H1 (cell line): ENCODE measurements at regions not wholly inside any gene's neighbourhood (a gene's known extent, or its start where the extent isn't known, plus 50 kb on each side); places are given as distances from the start of the nearest gene placed in this dataset.
"Not testable (repeated sequence)": the region's sequence is repeated elsewhere in the genome, so short reads cannot be mapped to it uniquely, and the experiment has no call there.

ENCODE experiments used
- CTCF ChIA-PET: fragments of 300-600 bp; sonication (Branson Sonifier 250); formaldehyde crosslinking; loops from one replicate; lab custom pipeline; 2021; ENCODE audit not compliant: partially characterized antibody; lab: Charles Lee
- POLR2A ChIA-PET: fragments of 300-600 bp; sonication (Branson Sonifier 250); formaldehyde crosslinking; loops from one replicate; lab custom pipeline; 2021; ENCODE audit warnings: inconsistent platforms; ENCODE audit not compliant: partially characterized antibody; lab: Charles Lee
- DNase-seq, 2 experiments: peaks; one replicate each; pipeline versions ENCODE4 v3.0.0 to v3.0.0-alpha.2; 2010 to 2022; ENCODE audit warnings: low spot score in 2 of 2, low read depth in 1 of 2, mixed read lengths in 1 of 2
- FAIRE-seq: peaks from 2 replicates; lab custom pipeline; 2011; peaks lifted over from hg19 to GRCh38; lab: Jason Lieb, UNC
- H2AFZ ChIP-seq: 2 replicates; pipeline ENCODE4 v1.8.1; 2012; ENCODE audit warnings: low read length, inconsistent platforms
- H2AK5ac ChIP-seq: 2 replicates; pipeline ENCODE4 v1.6.1; 2013; ENCODE audit warnings: low read depth, low read length
- H2BK120ac ChIP-seq: replicated peaks from 2 replicates; pipeline ENCODE3; 2013; ENCODE audit warnings: low read depth, low read length, inconsistent platforms
- H2BK12ac ChIP-seq: 2 replicates; pipeline ENCODE4 v1.6.1; 2013; ENCODE audit warnings: low read depth, low read length
- H2BK15ac ChIP-seq: 2 replicates; pipeline ENCODE4 v1.6.1; 2013; ENCODE audit warnings: low read length
- H2BK20ac ChIP-seq: 2 replicates; pipeline ENCODE4 v1.6.1; 2013; ENCODE audit warnings: low read length
- H2BK5ac ChIP-seq: 2 replicates; pipeline ENCODE4 v1.6.1; 2013; ENCODE audit warnings: low read depth, low read length
- H3K14ac ChIP-seq: 2 replicates; pipeline ENCODE4 v1.6.1; 2013; ENCODE audit warnings: inconsistent platforms; ENCODE audit not compliant: insufficient read length
- H3K18ac ChIP-seq: 2 replicates; pipeline ENCODE4 v1.6.1; 2013; ENCODE audit warnings: low read length; ENCODE audit errors: extremely low read depth
- H3K23ac ChIP-seq: 2 replicates; pipeline ENCODE4 v1.6.1; 2013; ENCODE audit warnings: inconsistent platforms; ENCODE audit not compliant: insufficient read length
- H3K23me2 ChIP-seq: 2 replicates; pipeline ENCODE4 v1.6.1; 2013; ENCODE audit warnings: low read depth, low read length
- H3K27ac ChIP-seq: 2 replicates; pipeline ENCODE4 v1.6.1; 2011; ENCODE audit warnings: low read depth, low read length, inconsistent platforms
- H3K27me3 ChIP-seq, 4 experiments: replicated peaks in 1 of 4; 1 replicate in 1 of 4; 2 replicates in 3 of 4; pipeline versions ENCODE4 v1.6.1 to v1.8.1; 2011 to 2013; ENCODE audit warnings: low read length in 3 of 4, mild to moderate bottlenecking in 3 of 4, inconsistent platforms in 2 of 4, mixed read lengths in 2 of 4, moderate library complexity in 1 of 4; ENCODE audit not compliant: control insufficient read depth in 3 of 4, insufficient read depth in 3 of 4; ENCODE audit errors: extremely low read depth in 1 of 4
- H3K36me3 ChIP-seq, 4 experiments: 2 replicates each; pipeline versions ENCODE4 v1.6.1 to v1.8.1; 2011 to 2013; ENCODE audit warnings: mild to moderate bottlenecking in 4 of 4, low read length in 3 of 4, moderate library complexity in 2 of 4, control low read depth in 1 of 4, inconsistent platforms in 1 of 4; ENCODE audit not compliant: insufficient read depth in 4 of 4, control insufficient read depth in 2 of 4
- H3K4ac ChIP-seq: replicated peaks from 2 replicates; pipeline ENCODE3; 2013; ENCODE audit warnings: low read length, low read depth, mixed read lengths, inconsistent platforms; ENCODE audit not compliant: insufficient read length
- H3K4me1 ChIP-seq, 4 experiments: replicated peaks in 1 of 4; 1 replicate in 1 of 4; 2 replicates in 3 of 4; pipeline versions ENCODE4 v1.6.1 to v1.8.1; 2011 to 2013; ENCODE audit warnings: low read length in 3 of 4, inconsistent platforms in 2 of 4, mixed read lengths in 1 of 4; ENCODE audit not compliant: insufficient read depth in 4 of 4, control insufficient read depth in 3 of 4
- H3K4me2 ChIP-seq, 2 experiments: 2 replicates each; pipeline versions ENCODE4 v1.6.1 to v1.8.1; 2011 to 2013; ENCODE audit warnings: low read depth in 2 of 2, low read length in 2 of 2, control low read depth in 1 of 2, inconsistent platforms in 1 of 2, mild to moderate bottlenecking in 1 of 2; ENCODE audit not compliant: insufficient read depth in 1 of 2
- H3K4me3 ChIP-seq, 4 experiments: fragments of 200-600, 300-600 bp in 1 of 4; sonication (generic), shearing (Covaris generic), sonication (Bioruptor Twin) in 1 of 4; 2 replicates each; pipeline versions ENCODE4 v1.5.1 to v1.8.1; 2011 to 2016; ENCODE audit warnings: low read length in 4 of 4, low read depth in 3 of 4, control low read depth in 2 of 4, inconsistent platforms in 2 of 4, mild to moderate bottlenecking in 2 of 4, mixed read lengths in 1 of 4, moderate library complexity in 1 of 4; ENCODE audit not compliant: insufficient read depth in 2 of 4; ENCODE audit errors: extremely low read depth in 1 of 4
- H3K56ac ChIP-seq: replicated peaks from 2 replicates; pipeline ENCODE3; 2013; ENCODE audit warnings: low read depth, mild to moderate bottlenecking, mixed read lengths, low read length, inconsistent platforms; ENCODE audit not compliant: insufficient read length
- H3K79me1 ChIP-seq: 2 replicates; pipeline ENCODE4 v1.6.1; 2013; ENCODE audit warnings: low read depth, low read length, control low read depth
- H3K79me2 ChIP-seq, 2 experiments: 2 replicates each; pipeline versions ENCODE4 v1.6.1 to v1.8.1; 2012 to 2013; ENCODE audit warnings: low read length in 2 of 2, mild to moderate bottlenecking in 2 of 2, inconsistent platforms in 1 of 2; ENCODE audit not compliant: insufficient read depth in 2 of 2, control insufficient read depth in 1 of 2
- H3K9ac ChIP-seq, 4 experiments: replicated peaks in 1 of 4; 1 replicate in 1 of 4; 2 replicates in 3 of 4; pipeline versions ENCODE4 v1.6.1 to v1.8.1; 2011 to 2013; ENCODE audit warnings: low read depth in 3 of 4, low read length in 3 of 4, control low read depth in 2 of 4, mild to moderate bottlenecking in 2 of 4, moderate library complexity in 2 of 4, inconsistent platforms in 1 of 4; ENCODE audit errors: extremely low read depth in 1 of 4
- H3K9me3 ChIP-seq, 2 experiments: 2 replicates each; pipeline versions ENCODE4 v1.6.1 to v1.8.1; 2012 to 2013; ENCODE audit warnings: mild to moderate bottlenecking in 2 of 2, moderate library complexity in 2 of 2, control low read depth in 1 of 2, inconsistent platforms in 1 of 2, low read depth in 1 of 2, low read length in 1 of 2, mixed read lengths in 1 of 2; ENCODE audit not compliant: insufficient read depth in 2 of 2
- H4K20me1 ChIP-seq, 2 experiments: replicated peaks in 1 of 2; 2 replicates each; pipeline versions ENCODE3 to v1.8.1; 2011 to 2013; ENCODE audit warnings: inconsistent platforms in 2 of 2, low read length in 2 of 2, mild to moderate bottlenecking in 1 of 2; ENCODE audit not compliant: insufficient read depth in 2 of 2, control insufficient read depth in 1 of 2
- H4K5ac ChIP-seq: 2 replicates; pipeline ENCODE4 v1.6.1; 2013; ENCODE audit warnings: low read length, low read depth, mixed read lengths, inconsistent platforms; ENCODE audit not compliant: insufficient read length
- H4K8ac ChIP-seq: 2 replicates; pipeline ENCODE4 v1.8.0; 2013; ENCODE audit warnings: mild to moderate bottlenecking, moderate library complexity, low read length, inconsistent platforms; ENCODE audit not compliant: insufficient read depth; ENCODE audit errors: extremely low read depth
- H4K91ac ChIP-seq: replicated peaks from 2 replicates; pipeline ENCODE3; 2013; ENCODE audit warnings: low read length, mixed read lengths, inconsistent platforms; ENCODE audit not compliant: insufficient read length
- WGBS, 2 experiments: shearing (Covaris generic) in 1 of 2; methylation state at CpG; one replicate each; pipeline versions ENCODE4 v1.1.6 to v1.1.7; 2013 to 2015; ENCODE audit warnings: low lambda C conversion rate in 2 of 2, mixed read lengths in 2 of 2, inconsistent platforms in 1 of 2, low coverage in 1 of 2, missing lambda C conversion rate in 1 of 2; ENCODE audit not compliant: insufficient replicate concordance in 2 of 2, insufficient coverage in 1 of 2, insufficient read length in 1 of 2; ENCODE audit errors: extremely low coverage in 1 of 2, missing lambda C conversion rate in 1 of 2; 5-methylcytosine and 5-hydroxymethylcytosine counted together

GRCh38 chr3:184457784-184458377 lies 78.0 kb downstream of the CHRD start:
- H3K23me2 ChIP-seq, H3K79me2 ChIP-seq, H3K4me1 ChIP-seq, H4K8ac ChIP-seq, H2AFZ ChIP-seq, DNase-seq, H3K4me2 ChIP-seq, H3K4ac ChIP-seq, H2AK5ac ChIP-seq, POLR2A ChIA-PET, H3K36me3 ChIP-seq, H3K56ac ChIP-seq, H2BK12ac ChIP-seq, H3K14ac ChIP-seq, H2BK120ac ChIP-seq, H2BK20ac ChIP-seq, H3K27me3 ChIP-seq, H3K9ac ChIP-seq, H4K91ac ChIP-seq, H3K9me3 ChIP-seq, H3K4me3 ChIP-seq, H4K5ac ChIP-seq, H3K18ac ChIP-seq, H3K23ac ChIP-seq, H3K79me1 ChIP-seq, H2BK5ac ChIP-seq, H4K20me1 ChIP-seq, FAIRE-seq, H2BK15ac ChIP-seq, H3K27ac ChIP-seq: not testable (repeated sequence)
- CTCF ChIA-PET = interaction anchor here (1.0 to 7.0 kb wide), 3 partner anchors 10 to 343 kb away, joined by 3 to 63 read pairs (median 7); no protein-coding TSS in a partner anchor
- 96% methylated on average over 7 of the region's 7 CpGs; no CpG with 5 or more reads in 1 of the 2 experiments for WGBS, 2 experiments
